Erythroblast (primary cell): ENCODE measurements at regions not wholly inside any gene's neighbourhood (a gene's known extent, or its start where the extent isn't known, plus 50 kb on each side); places are given as distances from the start of the nearest gene placed in this dataset.
A peak's percentile ranks its signal among the peaks of the same experiment; 100 is the strongest.

ENCODE experiments used
- DNase-seq, 2 experiments: peaks; one replicate each; lab custom pipeline; 2025; lab: John Stamatoyannopoulos, UW
- GATA1 ChIP-seq: IDR thresholded peaks from 2 replicates; pipeline ENCODE4 v1.6.1; 2011; ENCODE audit warnings: low read depth, mild to moderate bottlenecking, control low read depth, low read length, moderate library complexity
- POLR2A ChIP-seq: IDR thresholded peaks from 2 replicates; pipeline ENCODE4 v1.6.1; 2011; ENCODE audit warnings: mild to moderate bottlenecking, low read length

- TF ChIP-seq POLR2A (no peak), GATA1 (no peak)
- no peak for DNase-seq
Measured at GRCh38 chr3:107428051-107428858, 51.0 kb downstream of the CCDC54 start.

GRCh38 chr3:107429320-107430181, 52.3 kb downstream of the CCDC54 start:
- peak; percentile 88 for DNase-seq
- TF ChIP-seq GATA1, result no peak
- TF ChIP-seq POLR2A, result no peak

GRCh38 chr3:107430214-107430995, 53.2 kb downstream of the CCDC54 start:
- TF ChIP-seq POLR2A, result no peak
- no peak for TF ChIP-seq GATA1
- DNase-seq, result peak in 1 of 2 experiments; percentile 51

- DNase-seq, result peak; percentile 66 to 68
- TF ChIP-seq GATA1 (no peak), POLR2A (no peak)
Measured at GRCh38 chr3:107430996-107431245, 53.7 kb downstream of the CCDC54 start.

- DNase-seq, result peak; percentile 73 to 77
- TF ChIP-seq GATA1 (no peak), POLR2A (peak; percentile 59)
Measured at GRCh38 chr3:107431246-107432012, 54.2 kb downstream of the CCDC54 start.

- TF ChIP-seq GATA1 (no peak), POLR2A (no peak)
- DNase-seq, result peak; percentile 35 to 43
Measured at GRCh38 chr3:107432013-107432515, 54.8 kb downstream of the CCDC54 start.

- TF ChIP-seq POLR2A, result no peak
- peak; percentile 10 to 43 for DNase-seq
Measured at GRCh38 chr3:107432646-107433045, 55.4 kb downstream of the CCDC54 start.

- no peak for DNase-seq
- TF ChIP-seq GATA1, result no peak
- no peak for TF ChIP-seq POLR2A
Measured at GRCh38 chr3:107436029-107436428, 58.8 kb downstream of the CCDC54 start.

GRCh38 chr3:107438671-107439070, 61.4 kb downstream of the CCDC54 start:
- no peak for TF ChIP-seq GATA1
- no peak for TF ChIP-seq POLR2A
- DNase-seq, result peak in 1 of 2 experiments; percentile 11

GRCh38 chr3:107441617-107442016, 64.4 kb downstream of the CCDC54 start:
- DNase-seq, result peak; percentile 42 to 59
- TF ChIP-seq GATA1 (no peak), POLR2A (no peak)

GRCh38 chr3:107443461-107443860, 66.2 kb downstream of the CCDC54 start:
- TF ChIP-seq GATA1, result no peak
- no peak for TF ChIP-seq POLR2A

GRCh38 chr3:107446706-107447105, 69.5 kb downstream of the CCDC54 start:
- TF ChIP-seq POLR2A, result no peak
- DNase-seq, result no peak

More at GRCh38 chr3:107443461-107443860, 66.2 kb downstream of the CCDC54 start:
- no peak for DNase-seq

- TF ChIP-seq POLR2A (no peak), GATA1 (no peak)
- DNase-seq, result no peak
Measured at GRCh38 chr3:107450254-107450893, 72.4 kb upstream of the BBX start.
